ENCODE measurements at regions not wholly inside any gene's neighbourhood (a gene's known extent, or its start where the extent isn't known, plus 50 kb on each side); places are given as distances from the start of the nearest gene placed in this dataset.
"Not testable (repeated sequence)": the region's sequence is repeated elsewhere in the genome, so short reads cannot be mapped to it uniquely, and the experiment has no call there.

GRCh38 chr7:131686833-131687232, 130.4 kb upstream of the PODXL start:
- no peak for TF ChIP-seq CTCF (IDR thresholded peaks at IDR 0.05; ENCODE audit: low read depth, low read length, missing control alignments)
- H3K4me3 ChIP-seq (ENCODE audit: low read depth, low read length) = no peak overlapping the region
- H3K27me3 ChIP-seq (replicated peaks) = no peaks in the 10 kb centered on the region
- H3K27ac ChIP-seq = no peak overlapping the region
- in situ Hi-C loops (cut with HindIII; ENCODE audit: low pct_ligation_motif_present, low sequenced_read_pairs) = no loop called here
- no peak for DNase-seq
- H3K36me3 ChIP-seq (replicated peaks) = no peaks in the 10 kb centered on the region

- DNase-seq = no peak
- in situ Hi-C loops (cut with HindIII; ENCODE audit: low pct_ligation_motif_present, low sequenced_read_pairs) = no loop called here
- TF ChIP-seq CTCF (IDR thresholded peaks at IDR 0.05; ENCODE audit: low read depth, low read length, missing control alignments) = no peak
Observed at GRCh38 chr7:131683536-131684125, 127.2 kb upstream of the PODXL start.

DNA sequence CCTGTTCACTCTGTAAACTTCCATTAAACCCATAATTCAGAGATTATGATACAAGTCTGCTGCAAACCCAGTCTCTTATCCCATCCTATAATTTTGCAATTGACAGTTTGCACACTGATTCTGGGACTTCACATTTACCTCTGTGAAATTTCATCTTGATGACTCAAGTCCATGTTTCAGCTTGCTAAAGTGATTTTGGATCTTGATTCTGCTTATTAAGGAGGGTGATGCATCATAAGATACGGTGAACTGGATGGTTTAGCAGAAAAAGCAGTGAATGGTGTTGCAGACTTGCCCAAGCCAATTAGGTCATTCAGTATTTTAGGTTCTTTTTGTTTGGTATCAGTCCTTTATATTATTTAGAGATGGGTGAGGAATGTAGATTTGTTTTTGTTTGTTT, 125.5 kb upstream of the PODXL start:
- DNase-seq = no peak
- H3K27ac ChIP-seq = no peak overlapping the region
- TF ChIP-seq CTCF (IDR thresholded peaks at IDR 0.05; ENCODE audit: low read depth, low read length, missing control alignments) = no peak
- in situ Hi-C loops (cut with HindIII; ENCODE audit: low pct_ligation_motif_present, low sequenced_read_pairs) = no loop called here
- H3K36me3 ChIP-seq (replicated peaks) = no peaks in the 10 kb centered on the region
- no peak overlapping the region for H3K4me3 ChIP-seq (ENCODE audit: low read depth, low read length)
- no peaks in the 10 kb centered on the region for H3K27me3 ChIP-seq (replicated peaks)

More at GRCh38 chr7:131683536-131684125, 127.2 kb upstream of the PODXL start:
- H3K27ac ChIP-seq = no peak overlapping the region
- no peak overlapping the region for H3K4me3 ChIP-seq (ENCODE audit: low read depth, low read length)
- no peaks in the 10 kb centered on the region for H3K36me3 ChIP-seq (replicated peaks)
- H3K27me3 ChIP-seq (replicated peaks) = no peaks in the 10 kb centered on the region

DNA sequence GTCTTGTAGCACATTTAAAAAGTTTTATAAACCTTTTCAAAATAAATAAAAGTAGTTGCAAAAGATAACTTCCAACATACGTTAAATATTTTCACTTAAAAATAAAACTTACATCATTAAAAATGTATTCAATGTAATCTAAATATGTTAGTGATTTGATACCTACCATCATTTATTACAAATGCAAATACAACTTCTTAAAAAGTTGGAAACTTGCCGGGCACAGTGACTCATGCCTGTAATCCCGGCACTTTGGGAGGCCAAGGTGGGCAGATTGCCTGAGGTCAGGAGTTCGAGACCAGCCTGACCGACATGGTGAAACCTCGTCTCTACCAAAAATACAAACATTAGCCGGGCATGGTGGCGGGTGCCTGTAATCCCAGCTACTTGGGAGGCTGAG, 122.6 kb upstream of the PODXL start:
- H3K4me3 ChIP-seq (ENCODE audit: low read depth, low read length); in situ Hi-C loops (cut with HindIII; ENCODE audit: low pct_ligation_motif_present, low sequenced_read_pairs); H3K27me3 ChIP-seq (replicated peaks); H3K27ac ChIP-seq; H3K36me3 ChIP-seq (replicated peaks); DNase-seq: not testable (repeated sequence)

GRCh38 chr7:131676850-131677249, 120.4 kb upstream of the PODXL start:
- in situ Hi-C loops (cut with HindIII; ENCODE audit: low pct_ligation_motif_present, low sequenced_read_pairs); H3K4me3 ChIP-seq (ENCODE audit: low read depth, low read length); H3K36me3 ChIP-seq (replicated peaks); H3K27me3 ChIP-seq (replicated peaks); DNase-seq; H3K27ac ChIP-seq: not testable (repeated sequence)

DNA sequence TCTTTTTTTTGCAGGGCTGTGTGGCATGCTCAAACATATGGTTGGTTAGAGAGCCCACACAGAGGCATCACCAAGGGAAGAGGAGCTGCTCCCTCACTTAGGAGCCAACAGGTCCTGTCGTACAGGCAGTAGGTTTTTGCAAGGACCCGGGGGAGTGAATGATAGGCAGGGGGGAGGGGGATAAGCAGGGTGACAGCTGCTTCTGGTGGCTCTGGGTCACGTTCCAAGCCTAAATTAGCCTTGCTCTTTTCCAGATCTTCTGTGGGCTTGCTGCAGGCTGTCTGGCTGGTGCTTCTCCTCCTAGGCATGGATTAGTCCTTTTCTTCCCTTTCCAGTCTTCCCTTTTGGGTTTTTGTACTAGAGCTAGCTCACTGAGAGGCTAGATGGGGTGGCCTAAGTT, 117.7 kb upstream of the PODXL start:
- Histone ChIP-seq H3K36me3 (replicated peaks) (no peaks in the 10 kb centered on the region), H3K27ac (no peak overlapping the region), H3K27me3 (replicated peaks) (peaks cover 8% of the 10 kb centered on the region), H3K4me3 (ENCODE audit: low read depth, low read length) (no peak overlapping the region)
- no peak for DNase-seq
- in situ Hi-C loops (cut with HindIII; ENCODE audit: low pct_ligation_motif_present, low sequenced_read_pairs) = no loop called here
- TF ChIP-seq CTCF (IDR thresholded peaks at IDR 0.05; ENCODE audit: low read depth, low read length, missing control alignments) = no peak

DNA sequence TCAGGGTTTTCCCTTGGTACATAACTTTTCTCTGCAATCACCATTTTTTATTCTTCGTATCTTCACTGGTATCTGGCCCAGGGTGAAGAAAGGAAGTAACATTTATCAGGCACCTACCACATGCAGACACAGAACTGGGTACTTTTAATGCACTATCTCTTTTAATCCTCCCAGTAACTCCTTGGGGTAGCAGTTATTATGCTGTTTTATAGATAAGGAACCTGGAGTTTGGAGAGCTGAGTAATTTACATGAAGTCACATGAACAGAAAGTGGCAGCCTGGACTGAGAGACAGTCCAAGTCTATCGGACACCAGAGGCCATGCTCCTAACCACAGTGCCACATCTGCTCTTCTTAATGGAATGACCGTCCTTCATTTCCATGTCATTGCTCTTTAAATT, 117.1 kb upstream of the PODXL start:
- DNase-seq = no peak
- TF ChIP-seq CTCF (IDR thresholded peaks at IDR 0.05; ENCODE audit: low read depth, low read length, missing control alignments) = no peak
- in situ Hi-C loops (cut with HindIII; ENCODE audit: low pct_ligation_motif_present, low sequenced_read_pairs) = no loop called here
- H3K36me3 ChIP-seq (replicated peaks) = no peaks in the 10 kb centered on the region
- no peak overlapping the region for H3K4me3 ChIP-seq (ENCODE audit: low read depth, low read length)
- H3K27me3 ChIP-seq (replicated peaks) = peaks cover 8% of the 10 kb centered on the region
- no peak overlapping the region for H3K27ac ChIP-seq
